H9 (cell line): ENCODE measurements at regions not wholly inside any gene's neighbourhood (a gene's known extent, or its start where the extent isn't known, plus 50 kb on each side); places are given as distances from the start of the nearest gene placed in this dataset.

Experiments used
- DNase-seq: peaks from one replicate; pipeline ENCODE4 v3.0.0-alpha.2; 2017
- H2AFZ ChIP-seq: one replicate; pipeline ENCODE4 v1.6.1; 2013; ENCODE audit warnings: mild to moderate bottlenecking, low read length, control low read depth, moderate library complexity
- H2AK5ac ChIP-seq: 2 replicates; pipeline ENCODE4 v1.6.1; 2013; ENCODE audit warnings: low read length, control low read depth, mixed read lengths; ENCODE audit not compliant: insufficient read length
- H2BK120ac ChIP-seq: one replicate; pipeline ENCODE4 v1.6.1; 2013; ENCODE audit warnings: low read depth, mild to moderate bottlenecking, low read length, control low read depth, inconsistent platforms; ENCODE audit not compliant: poor library complexity, severe bottlenecking
- H2BK12ac ChIP-seq: 2 replicates; pipeline ENCODE4 v1.6.1; 2013; ENCODE audit warnings: low read length, control low read depth, mixed read lengths, low read depth; ENCODE audit not compliant: insufficient read length
- H2BK15ac ChIP-seq: 2 replicates; pipeline ENCODE4 v1.6.1; 2013; ENCODE audit warnings: low read depth, low read length, control low read depth
- H2BK20ac ChIP-seq: one replicate; pipeline ENCODE4 v1.6.1; 2013; ENCODE audit warnings: low read depth, mild to moderate bottlenecking, low read length, control low read depth, inconsistent platforms; ENCODE audit not compliant: poor library complexity, severe bottlenecking
- H2BK5ac ChIP-seq: 2 replicates; pipeline ENCODE4 v1.6.1; 2013; ENCODE audit warnings: low read length, control low read depth, mixed read lengths; ENCODE audit not compliant: insufficient read length
- H3K14ac ChIP-seq: 2 replicates; pipeline ENCODE4 v1.6.1; 2013; ENCODE audit warnings: low read length, control low read depth; ENCODE audit not compliant: insufficient read depth
- H3K18ac ChIP-seq: 2 replicates; pipeline ENCODE4 v1.6.1; 2013; ENCODE audit warnings: low read depth, mild to moderate bottlenecking, mixed read lengths, low read length, control low read depth; ENCODE audit not compliant: insufficient read length
- H3K23ac ChIP-seq: 2 replicates; pipeline ENCODE4 v1.6.1; 2013; ENCODE audit warnings: low read length, control low read depth, mixed read lengths, low read depth; ENCODE audit not compliant: insufficient read length
- H3K23me2 ChIP-seq: 2 replicates; pipeline ENCODE4 v1.6.1; 2013; ENCODE audit warnings: low read depth, mild to moderate bottlenecking, mixed read lengths, low read length, control low read depth; ENCODE audit not compliant: insufficient read length, poor library complexity, severe bottlenecking
- H3K27ac ChIP-seq: 2 replicates; pipeline ENCODE4 v1.5.1; 2013; ENCODE audit warnings: low read length, control low read depth, mixed read lengths, low read depth; ENCODE audit not compliant: insufficient read length
- H3K27me3 ChIP-seq: 2 replicates; pipeline ENCODE4 v1.6.1; 2013; ENCODE audit warnings: low read length, control low read depth, inconsistent platforms; ENCODE audit not compliant: insufficient read depth
- H3K4ac ChIP-seq: 2 replicates; pipeline ENCODE4 v1.6.1; 2013; ENCODE audit warnings: low read depth, mild to moderate bottlenecking, control low read depth, inconsistent platforms, low read length, moderate library complexity
- H3K4me1 ChIP-seq: 2 replicates; pipeline ENCODE4 v1.6.1; 2013; ENCODE audit warnings: low read length, control low read depth, inconsistent platforms; ENCODE audit not compliant: insufficient read depth
- H3K4me2 ChIP-seq: 2 replicates; pipeline ENCODE4 v1.6.1; 2013; ENCODE audit warnings: low read length, control low read depth, mixed read lengths; ENCODE audit not compliant: insufficient read length, insufficient read depth
- H3K56ac ChIP-seq: 2 replicates; pipeline ENCODE4 v1.6.1; 2013; ENCODE audit warnings: low read depth, mild to moderate bottlenecking, mixed read lengths, low read length, control low read depth; ENCODE audit not compliant: insufficient read length
- H3K79me1 ChIP-seq: 2 replicates; pipeline ENCODE4 v1.6.1; 2013; ENCODE audit warnings: low read depth, mild to moderate bottlenecking, moderate library complexity, low read length, control low read depth, inconsistent platforms; ENCODE audit not compliant: insufficient read depth, poor library complexity, severe bottlenecking
- H3K79me2 ChIP-seq: 2 replicates; pipeline ENCODE4 v1.6.1; 2013; ENCODE audit warnings: low read length, control low read depth, inconsistent platforms; ENCODE audit not compliant: insufficient read depth
- H3K9ac ChIP-seq: 2 replicates; pipeline ENCODE4 v1.6.1; 2013; ENCODE audit warnings: low read length, control low read depth, mixed read lengths; ENCODE audit not compliant: insufficient read length; ENCODE audit errors: extremely low read depth
- H3K9me3 ChIP-seq: one replicate; pipeline ENCODE4 v1.6.1; 2013; ENCODE audit warnings: low read depth, low read length, inconsistent platforms; ENCODE audit not compliant: control insufficient read depth
- H3T11ph ChIP-seq: one replicate; pipeline ENCODE4 v1.6.1; 2013; ENCODE audit warnings: mild to moderate bottlenecking, low read length, control low read depth, inconsistent platforms
- H4K20me1 ChIP-seq: one replicate; pipeline ENCODE4 v1.6.1; 2013; ENCODE audit not compliant: control insufficient read depth, insufficient read length, insufficient read depth
- H4K5ac ChIP-seq: 2 replicates; pipeline ENCODE4 v1.6.1; 2013; ENCODE audit warnings: low read depth, mild to moderate bottlenecking, mixed read lengths, low read length, control low read depth; ENCODE audit not compliant: insufficient read length
- H4K8ac ChIP-seq: replicated peaks from 2 replicates; pipeline ENCODE4 v1.6.1; 2013; ENCODE audit warnings: low read length, control low read depth, mixed read lengths, low read depth; ENCODE audit not compliant: insufficient read length
- H4K91ac ChIP-seq: 2 replicates; pipeline ENCODE4 v1.6.1; 2013; ENCODE audit warnings: low read depth, mild to moderate bottlenecking, moderate library complexity, mixed read lengths, low read length, control low read depth; ENCODE audit not compliant: insufficient read length
- H3K27ac Mint-ChIP-seq, 3 experiments: 2 replicates in 2 of 3; 3 replicates in 1 of 3; pipeline ENCODE4 v1.8.0; 2020 to 2021; ENCODE audit warnings: mixed read lengths in 3 of 3, mild to moderate bottlenecking in 1 of 3, moderate library complexity in 1 of 3
- H3K27me3 Mint-ChIP-seq: 2 replicates; pipeline ENCODE4 v1.8.0; 2021; ENCODE audit warnings: low read depth, mild to moderate bottlenecking, moderate library complexity, mixed read lengths
- H3K36me3 Mint-ChIP-seq, 3 experiments: 2 replicates in 2 of 3; 3 replicates in 1 of 3; pipeline ENCODE4 v1.8.0; 2020 to 2021; ENCODE audit warnings: low read depth in 3 of 3, mixed read lengths in 3 of 3; ENCODE audit not compliant: insufficient read depth in 1 of 3
- H3K4me1 Mint-ChIP-seq, 2 experiments: 2 replicates each; pipeline ENCODE4 v1.8.0; 2020; ENCODE audit warnings: mixed read lengths in 2 of 2
- H3K4me3 Mint-ChIP-seq, 2 experiments: 2 replicates in 1 of 2; 3 replicates in 1 of 2; pipeline ENCODE4 v1.8.0; 2020 to 2021; ENCODE audit warnings: mild to moderate bottlenecking in 2 of 2, mixed read lengths in 2 of 2, moderate library complexity in 1 of 2
- H3K9me3 Mint-ChIP-seq, 2 experiments: 2 replicates in 1 of 2; 3 replicates in 1 of 2; pipeline ENCODE4 v1.8.0; 2020; ENCODE audit warnings: mild to moderate bottlenecking in 2 of 2, mixed read lengths in 2 of 2, moderate library complexity in 1 of 2
- CTCF ChIP-seq: fragments of 200-600 bp; sonication (generic); conservative IDR thresholded peaks from 3 replicates; pipeline ENCODE4 v1.8.0; 2021; ENCODE audit warnings: antibody characterized with exemption, mild to moderate bottlenecking
- WGBS: extraction: QIAGEN DNeasy Blood & Tissue Kit; methylation state at CpG from one replicate; pipeline ENCODE4 v1.1.7; 2013; ENCODE audit warnings: missing lambda C conversion rate, low lambda C conversion rate, mixed read lengths; ENCODE audit not compliant: insufficient read length; ENCODE audit errors: extremely low coverage; 5-methylcytosine and 5-hydroxymethylcytosine counted together

- Histone ChIP-seq H2BK12ac (no peak overlapping the region), H3K4ac (no peak overlapping the region), H2BK5ac (no peak overlapping the region), H4K91ac (no peak overlapping the region), H2AFZ (no peak overlapping the region), H2BK15ac (no peak overlapping the region), H3K23ac (no peak overlapping the region), H3T11ph (no peak overlapping the region), H3K4me1 (no peaks in the 10 kb centered on the region), H2BK120ac (no peak overlapping the region), H3K79me2 (no peaks in the 10 kb centered on the region), H3K27ac (no peak overlapping the region), H3K4me2 (no peak overlapping the region), H3K79me1 (no peaks in the 10 kb centered on the region), H3K9ac (no peak overlapping the region), H3K14ac (no peak overlapping the region), H2AK5ac (no peak overlapping the region), H3K56ac (no peak overlapping the region), H2BK20ac (no peak overlapping the region), H4K8ac (no peak overlapping the region), H4K20me1 (peaks cover 3% of the 10 kb centered on the region), H3K9me3 (no peaks in the 10 kb centered on the region), H3K23me2 (no peaks in the 10 kb centered on the region), H4K5ac (no peak overlapping the region), H3K18ac (no peak overlapping the region), H3K27me3 (no peaks in the 10 kb centered on the region)
- Mint-ChIP-seq H3K27ac (peak overlapping the region in 1 of 3 experiments; percentile 68; a peak in 1 of 7 replicates), H3K27me3 (no peaks in the 10 kb centered on the region; the same call in 1 of the 2 replicates), H3K4me1 (peaks cover 10 to 12% of the 10 kb centered on the region in 2 experiments), H3K36me3 (peaks cover 5 to 7% (median 6%) of the 10 kb centered on the region in 3 experiments; a peak in 5 of 7 replicates), H3K9me3 (peaks cover 6 to 11% of the 10 kb centered on the region in 2 experiments; a peak in 4 of 5 replicates), H3K4me3 (no peak overlapping the region)
- TF ChIP-seq CTCF, result no peak
- DNase-seq, result no peak
- no CpG with 5 or more reads among the region's 5 CpGs for WGBS
These were observed 56.3 kb upstream of the HNF1B start for GRCh38 chr17:37801171-37801570.
